HCT116 (cell line): ENCODE measurements at regions not wholly inside any gene's neighbourhood (a gene's known extent, or its start where the extent isn't known, plus 50 kb on each side); places are given as distances from the start of the nearest gene placed in this dataset.

Experiments used
- ATAC-seq: fragments of 200-7000 bp; cut with Tn5 transposase; 2 replicates; pipeline ENCODE4 v1.9.1; 2020; ENCODE audit warnings: mild to moderate bottlenecking, moderate library complexity
- BruUV-seq: library from RNA; stranded (reverse); fragments of 400-500 nt; replicated peaks from 2 replicates; lab custom pipeline; 2021; lab: Mats Ljungman, UMichigan
- CTCF ChIA-PET: fragments of 300-600 bp; sonication (Branson Sonifier 250); formaldehyde crosslinking; loops from one replicate; lab custom pipeline; 2021; ENCODE audit warnings: antibody characterized with exemption; lab: Charles Lee
- POLR2A ChIA-PET: fragments of 300-600, 350-600 bp; sonication (Branson Sonifier 250); formaldehyde crosslinking; loops from one replicate; lab custom pipeline; 2021; ENCODE audit warnings: antibody characterized with exemption; lab: Charles Lee
- RAD21 ChIA-PET, 2 experiments: fragments of 300-600 bp; sonication (Branson Sonifier 250); formaldehyde crosslinking; loops; one replicate each; lab custom pipeline; 2023; ENCODE audit warnings: low total read pairs in 2 of 2; ENCODE audit not compliant: uncharacterized antibody in 2 of 2, unreplicated experiment in 2 of 2, low non-redundant PET in 1 of 2; lab: Charles Lee
- DNase-seq: peaks from one replicate; pipeline ENCODE4 v3.0.0-alpha.2; 2010; ENCODE audit warnings: low read depth, low spot score
- H2AFZ ChIP-seq: fragments of 200-600 bp; shearing (Covaris generic), sonication (generic); 2 replicates; pipeline ENCODE4 v1.6.1; 2017; ENCODE audit warnings: low read depth, mixed run types, mixed read lengths, antibody characterized with exemption, low read length; ENCODE audit not compliant: poor library complexity, severe bottlenecking
- H3K27ac ChIP-seq: 2 replicates; pipeline ENCODE4 v1.5.1; 2012; ENCODE audit warnings: low read depth, low read length
- H3K27me3 ChIP-seq: fragments of 200-600 bp; sonication (generic); 2 replicates; pipeline ENCODE4 v1.6.1; 2016; ENCODE audit warnings: mixed run types, low read length, mixed read lengths; ENCODE audit not compliant: insufficient read depth
- H3K36me3 ChIP-seq, 2 experiments: fragments of 200-500 bp in 1 of 2; fragments of 200-600 bp in 1 of 2; sonication (Bioruptor generic) in 1 of 2; sonication (generic) in 1 of 2; 2 replicates each; pipeline versions ENCODE4 v1.5.1 to v1.6.1; 2014 to 2016; ENCODE audit warnings: low read length in 2 of 2, inconsistent platforms in 1 of 2, mixed read lengths in 1 of 2, mixed run types in 1 of 2; ENCODE audit not compliant: insufficient read depth in 2 of 2, control insufficient read depth in 1 of 2
- H3K4me1 ChIP-seq, 2 experiments: fragments of 200-600 bp in 1 of 2; sonication (generic) in 1 of 2; 2 replicates each; pipeline versions ENCODE4 v1.5.1 to v1.6.1; 2012 to 2017; ENCODE audit warnings: low read length in 2 of 2, inconsistent platforms in 1 of 2, mild to moderate bottlenecking in 1 of 2, mixed read lengths in 1 of 2, mixed run types in 1 of 2, moderate library complexity in 1 of 2; ENCODE audit not compliant: insufficient read depth in 2 of 2, control insufficient read depth in 1 of 2
- H3K4me2 ChIP-seq: fragments of 200-600 bp; sonication (generic); 2 replicates; pipeline ENCODE4 v1.6.1; 2017; ENCODE audit warnings: mixed run types, low read length, mixed read lengths
- H3K4me3 ChIP-seq, 2 experiments: fragments of 200-600 bp in 1 of 2; sonication (generic) in 1 of 2; replicated peaks in 1 of 2; 2 replicates each; pipeline ENCODE4 v1.5.1; 2011 to 2016; ENCODE audit warnings: low read length in 2 of 2, control low read depth in 1 of 2, low read depth in 1 of 2, mild to moderate bottlenecking in 1 of 2, mixed read lengths in 1 of 2, mixed run types in 1 of 2
- H3K79me2 ChIP-seq: fragments of 200-600 bp; sonication (generic); 2 replicates; pipeline ENCODE4 v1.6.1; 2017; ENCODE audit warnings: mild to moderate bottlenecking, mixed run types, low read length, moderate library complexity, mixed read lengths; ENCODE audit not compliant: insufficient read depth
- H3K9ac ChIP-seq: fragments of 200-600 bp; sonication (generic); 2 replicates; pipeline ENCODE4 v1.6.1; 2016; ENCODE audit warnings: low read length, mixed read lengths
- H3K9me2 ChIP-seq: fragments of 200-600 bp; sonication (generic), shearing (Covaris generic); 2 replicates; pipeline ENCODE4 v1.6.1; 2017; ENCODE audit warnings: mixed run types, mild to moderate bottlenecking, moderate library complexity; ENCODE audit not compliant: insufficient read depth
- H3K9me3 ChIP-seq, 2 experiments: fragments of 200-500 bp in 1 of 2; fragments of 200-600 bp in 1 of 2; sonication (Bioruptor generic) in 1 of 2; sonication (generic) in 1 of 2; 2 replicates each; pipeline ENCODE4 v1.6.1; 2014 to 2017; ENCODE audit warnings: low read length in 2 of 2, mixed read lengths in 2 of 2, inconsistent platforms in 1 of 2, low read depth in 1 of 2, mild to moderate bottlenecking in 1 of 2, mixed run types in 1 of 2, moderate library complexity in 1 of 2; ENCODE audit not compliant: control insufficient read depth in 1 of 2, insufficient read depth in 1 of 2
- H4K20me1 ChIP-seq: fragments of 200-600 bp; sonication (generic), shearing (Covaris generic); 2 replicates; pipeline ENCODE4 v1.6.1; 2017; ENCODE audit warnings: mixed run types, mild to moderate bottlenecking, moderate library complexity; ENCODE audit not compliant: insufficient read depth
- JUND ChIP-seq: IDR thresholded peaks from 2 replicates; pipeline ENCODE4 v1.6.1; 2012
- RAD21 ChIP-seq: IDR thresholded peaks from 2 replicates; pipeline ENCODE4 v1.6.1; 2012; ENCODE audit warnings: low read depth, mild to moderate bottlenecking
- SP1 ChIP-seq: IDR thresholded peaks from 2 replicates; pipeline ENCODE4 v1.6.1; 2012; ENCODE audit warnings: low read depth
- YY1 ChIP-seq: IDR thresholded peaks from 2 replicates; pipeline ENCODE4 v1.6.1; 2011; ENCODE audit warnings: low read length, low read depth, moderate library complexity, mild to moderate bottlenecking; ENCODE audit not compliant: insufficient replicate concordance; ENCODE audit errors: extremely low read depth
- ZNF274 ChIP-seq: fragments of 200-500 bp; sonication (Bioruptor generic); IDR thresholded peaks from 2 replicates; pipeline ENCODE4 v1.6.1; 2014; ENCODE audit warnings: mild to moderate bottlenecking, low read depth, low read length, inconsistent platforms
- intact Hi-C: fragments of 100-400 bp; cut with micrococcal nuclease; formaldehyde crosslinking; loops from 2 replicates; pipeline ENCODE4 v1.10.0; 2022
- TF ChIP-seq, protein P1 (sequence below): IDR thresholded peaks from 2 replicates; pipeline ENCODE4 v1.6.1; 2012
- TF ChIP-seq, protein P2 (sequence below), 3 experiments: fragments of 200-600 bp in 1 of 3; sonication (generic) in 1 of 3; IDR thresholded peaks in 2 of 3; conservative IDR thresholded peaks in 1 of 3; 2 replicates each; pipeline ENCODE4 v1.5.1; 2012 to 2017; ENCODE audit warnings: low read depth in 2 of 3, low read length in 2 of 3, antibody characterized with exemption in 1 of 3, borderline replicate concordance in 1 of 3, control low read depth in 1 of 3, mild to moderate bottlenecking in 1 of 3, mixed read lengths in 1 of 3, mixed run types in 1 of 3, moderate library complexity in 1 of 3; ENCODE audit not compliant: insufficient read depth in 1 of 3
- TF ChIP-seq, protein P3 (sequence below): IDR thresholded peaks from 2 replicates; pipeline ENCODE4 v1.6.1; 2012; ENCODE audit warnings: low read depth
- TF ChIP-seq, protein P4 (sequence below): IDR thresholded peaks from 2 replicates; pipeline ENCODE4 v1.6.1; 2011; ENCODE audit warnings: mild to moderate bottlenecking, low read length, moderate library complexity; ENCODE audit not compliant: insufficient replicate concordance; ENCODE audit errors: extremely low read depth

DNA sequence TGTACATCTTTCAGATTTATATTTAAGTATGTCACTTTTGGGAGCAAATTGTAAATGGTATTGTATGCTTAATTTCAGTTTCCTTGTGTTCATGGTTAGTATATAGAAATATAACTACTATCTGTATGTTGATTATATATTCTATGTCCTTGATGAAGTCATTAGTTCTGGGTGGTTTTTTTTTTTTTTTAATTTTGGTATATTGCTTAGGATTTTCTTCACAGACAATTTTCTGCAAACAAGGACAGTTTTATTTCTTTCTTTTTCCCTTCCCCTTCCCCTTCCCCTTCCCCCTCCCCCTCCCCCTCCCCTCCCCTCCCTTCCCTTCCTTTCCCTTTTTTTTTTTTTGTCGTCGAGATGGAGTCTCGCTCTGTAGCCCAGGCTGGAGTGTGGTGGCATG, 430.0 kb downstream of the TYW1 start (continued):
- TF ChIP-seq YY1 (no peak), ZNF274 (no peak)

DNA sequence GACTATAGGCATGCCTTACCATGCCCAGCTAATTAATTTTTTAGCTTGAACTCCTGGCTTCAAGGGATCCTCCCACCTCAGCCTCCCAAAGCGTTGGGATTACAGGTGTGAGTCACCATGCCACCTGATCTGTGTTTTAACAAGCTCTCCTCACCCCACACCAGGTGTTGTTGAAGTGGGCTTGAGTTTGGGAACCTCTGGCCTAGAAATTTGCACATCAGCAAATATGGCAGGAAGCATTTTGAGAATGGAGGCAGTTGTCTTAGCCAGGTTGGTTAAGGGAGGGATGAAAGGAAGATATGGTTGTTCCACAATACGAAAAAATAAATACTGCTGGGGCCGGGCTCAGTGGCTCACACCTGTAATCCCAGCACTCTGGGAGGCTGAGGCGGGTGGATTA, 433.1 kb downstream of the TYW1 start:
- H3K4me1 ChIP-seq, result no peaks in the 10 kb centered on the region
- H3K79me2 ChIP-seq, result no peaks in the 10 kb centered on the region
- intact Hi-C loops, result no loop called here
- no peak for ATAC-seq
- H3K4me3 ChIP-seq, result no peak overlapping the region
- no peaks in the 10 kb centered on the region for H3K36me3 ChIP-seq
- H3K27me3 ChIP-seq, result no peaks in the 10 kb centered on the region
- no peak for DNase-seq
- no peak overlapping the region for H3K27ac ChIP-seq
- H3K9me3 ChIP-seq, result no peaks in the 10 kb centered on the region
- RAD21 ChIA-PET, result no interaction called here
- H3K4me2 ChIP-seq, result no peak overlapping the region
- H2AFZ ChIP-seq, result no peak overlapping the region
- H4K20me1 ChIP-seq, result no peaks in the 10 kb centered on the region
- BruUV-seq, result no TSS peak
- no peak overlapping the region for H3K9ac ChIP-seq
- CTCF ChIA-PET, result no interaction called here
- POLR2A ChIA-PET, result no interaction called here
- TF ChIP-seq YY1, result no peak
- TF ChIP-seq, protein P1, sequence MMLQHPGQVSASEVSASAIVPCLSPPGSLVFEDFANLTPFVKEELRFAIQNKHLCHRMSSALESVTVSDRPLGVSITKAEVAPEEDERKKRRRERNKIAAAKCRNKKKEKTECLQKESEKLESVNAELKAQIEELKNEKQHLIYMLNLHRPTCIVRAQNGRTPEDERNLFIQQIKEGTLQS, result no peak
- no peak for TF ChIP-seq ZNF274
- no peak for TF ChIP-seq JUND
- TF ChIP-seq, protein P2, sequence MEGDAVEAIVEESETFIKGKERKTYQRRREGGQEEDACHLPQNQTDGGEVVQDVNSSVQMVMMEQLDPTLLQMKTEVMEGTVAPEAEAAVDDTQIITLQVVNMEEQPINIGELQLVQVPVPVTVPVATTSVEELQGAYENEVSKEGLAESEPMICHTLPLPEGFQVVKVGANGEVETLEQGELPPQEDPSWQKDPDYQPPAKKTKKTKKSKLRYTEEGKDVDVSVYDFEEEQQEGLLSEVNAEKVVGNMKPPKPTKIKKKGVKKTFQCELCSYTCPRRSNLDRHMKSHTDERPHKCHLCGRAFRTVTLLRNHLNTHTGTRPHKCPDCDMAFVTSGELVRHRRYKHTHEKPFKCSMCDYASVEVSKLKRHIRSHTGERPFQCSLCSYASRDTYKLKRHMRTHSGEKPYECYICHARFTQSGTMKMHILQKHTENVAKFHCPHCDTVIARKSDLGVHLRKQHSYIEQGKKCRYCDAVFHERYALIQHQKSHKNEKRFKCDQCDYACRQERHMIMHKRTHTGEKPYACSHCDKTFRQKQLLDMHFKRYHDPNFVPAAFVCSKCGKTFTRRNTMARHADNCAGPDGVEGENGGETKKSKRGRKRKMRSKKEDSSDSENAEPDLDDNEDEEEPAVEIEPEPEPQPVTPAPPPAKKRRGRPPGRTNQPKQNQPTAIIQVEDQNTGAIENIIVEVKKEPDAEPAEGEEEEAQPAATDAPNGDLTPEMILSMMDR (IDR thresholded peaks at IDR 0.05 in 2 of 3, conservative IDR thresholded peaks at IDR 0.05 in 1 of 3; ENCODE audit: borderline replicate concordance in 1 of 3, insufficient read depth in 1 of 3, low read depth in 2 of 3, low read length in 2 of 3), result no peak
- TF ChIP-seq, protein P3, sequence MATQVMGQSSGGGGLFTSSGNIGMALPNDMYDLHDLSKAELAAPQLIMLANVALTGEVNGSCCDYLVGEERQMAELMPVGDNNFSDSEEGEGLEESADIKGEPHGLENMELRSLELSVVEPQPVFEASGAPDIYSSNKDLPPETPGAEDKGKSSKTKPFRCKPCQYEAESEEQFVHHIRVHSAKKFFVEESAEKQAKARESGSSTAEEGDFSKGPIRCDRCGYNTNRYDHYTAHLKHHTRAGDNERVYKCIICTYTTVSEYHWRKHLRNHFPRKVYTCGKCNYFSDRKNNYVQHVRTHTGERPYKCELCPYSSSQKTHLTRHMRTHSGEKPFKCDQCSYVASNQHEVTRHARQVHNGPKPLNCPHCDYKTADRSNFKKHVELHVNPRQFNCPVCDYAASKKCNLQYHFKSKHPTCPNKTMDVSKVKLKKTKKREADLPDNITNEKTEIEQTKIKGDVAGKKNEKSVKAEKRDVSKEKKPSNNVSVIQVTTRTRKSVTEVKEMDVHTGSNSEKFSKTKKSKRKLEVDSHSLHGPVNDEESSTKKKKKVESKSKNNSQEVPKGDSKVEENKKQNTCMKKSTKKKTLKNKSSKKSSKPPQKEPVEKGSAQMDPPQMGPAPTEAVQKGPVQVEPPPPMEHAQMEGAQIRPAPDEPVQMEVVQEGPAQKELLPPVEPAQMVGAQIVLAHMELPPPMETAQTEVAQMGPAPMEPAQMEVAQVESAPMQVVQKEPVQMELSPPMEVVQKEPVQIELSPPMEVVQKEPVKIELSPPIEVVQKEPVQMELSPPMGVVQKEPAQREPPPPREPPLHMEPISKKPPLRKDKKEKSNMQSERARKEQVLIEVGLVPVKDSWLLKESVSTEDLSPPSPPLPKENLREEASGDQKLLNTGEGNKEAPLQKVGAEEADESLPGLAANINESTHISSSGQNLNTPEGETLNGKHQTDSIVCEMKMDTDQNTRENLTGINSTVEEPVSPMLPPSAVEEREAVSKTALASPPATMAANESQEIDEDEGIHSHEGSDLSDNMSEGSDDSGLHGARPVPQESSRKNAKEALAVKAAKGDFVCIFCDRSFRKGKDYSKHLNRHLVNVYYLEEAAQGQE, result no peak
- TF ChIP-seq, protein P4, sequence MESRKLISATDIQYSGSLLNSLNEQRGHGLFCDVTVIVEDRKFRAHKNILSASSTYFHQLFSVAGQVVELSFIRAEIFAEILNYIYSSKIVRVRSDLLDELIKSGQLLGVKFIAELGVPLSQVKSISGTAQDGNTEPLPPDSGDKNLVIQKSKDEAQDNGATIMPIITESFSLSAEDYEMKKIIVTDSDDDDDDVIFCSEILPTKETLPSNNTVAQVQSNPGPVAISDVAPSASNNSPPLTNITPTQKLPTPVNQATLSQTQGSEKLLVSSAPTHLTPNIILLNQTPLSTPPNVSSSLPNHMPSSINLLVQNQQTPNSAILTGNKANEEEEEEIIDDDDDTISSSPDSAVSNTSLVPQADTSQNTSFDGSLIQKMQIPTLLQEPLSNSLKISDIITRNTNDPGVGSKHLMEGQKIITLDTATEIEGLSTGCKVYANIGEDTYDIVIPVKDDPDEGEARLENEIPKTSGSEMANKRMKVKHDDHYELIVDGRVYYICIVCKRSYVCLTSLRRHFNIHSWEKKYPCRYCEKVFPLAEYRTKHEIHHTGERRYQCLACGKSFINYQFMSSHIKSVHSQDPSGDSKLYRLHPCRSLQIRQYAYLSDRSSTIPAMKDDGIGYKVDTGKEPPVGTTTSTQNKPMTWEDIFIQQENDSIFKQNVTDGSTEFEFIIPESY, result no peak
- no peak for TF ChIP-seq SP1
- no peak for TF ChIP-seq RAD21
- TF ChIP-seq, all 23 proteins: peak for 0
- H3K9me2 ChIP-seq, result no peaks in the 10 kb centered on the region
